Activated CD4-positive, alpha-beta T cell treated with anti-CD3 and anti-CD28 coated beads for 48 hours (primary cell): ENCODE measurements at regions not wholly inside any gene's neighbourhood (a gene's known extent, or its start where the extent isn't known, plus 50 kb on each side); places are given as distances from the start of the nearest gene placed in this dataset.

Experiments
- DNase-seq: peaks from one replicate; pipeline ENCODE4 v3.0.0-alpha.2; 2020

GRCh38 chr1:30325085-30325935, 398.1 kb downstream of the MATN1 start:
- DNase-seq: no peak

GRCh38 chr1:30324251-30325084, 398.9 kb downstream of the MATN1 start:
- no peak for DNase-seq

- DNase-seq: no peak
These were observed 399.5 kb downstream of the MATN1 start for GRCh38 chr1:30323841-30324240.

GRCh38 chr1:30323352-30323751, 400.0 kb downstream of the MATN1 start:
- DNase-seq: no peak

- DNase-seq: no peak
These were observed 400.5 kb downstream of the MATN1 start for GRCh38 chr1:30322859-30323257.

- no peak for DNase-seq
These were observed 401.2 kb downstream of the MATN1 start for GRCh38 chr1:30321996-30322858.

GRCh38 chr1:30321246-30321910, 402.0 kb downstream of the MATN1 start:
- no peak for DNase-seq

- DNase-seq: no peak
These were observed 402.8 kb downstream of the MATN1 start for GRCh38 chr1:30320581-30320890.

GRCh38 chr1:30319765-30320580, 403.4 kb downstream of the MATN1 start:
- DNase-seq: no peak

- DNase-seq: no peak
These were observed 404.3 kb downstream of the MATN1 start for GRCh38 chr1:30318864-30319718.

GRCh38 chr1:30318413-30318812, 405.0 kb downstream of the MATN1 start:
- no peak for DNase-seq

GRCh38 chr1:30317921-30318320, 405.5 kb downstream of the MATN1 start:
- no peak for DNase-seq

- DNase-seq: no peak
These were observed 407.3 kb downstream of the MATN1 start for GRCh38 chr1:30316056-30316455.

- DNase-seq: no peak
These were observed 408.0 kb downstream of the MATN1 start for GRCh38 chr1:30315185-30315960.

GRCh38 chr1:30314591-30314990, 408.8 kb downstream of the MATN1 start:
- no peak for DNase-seq

GRCh38 chr1:30313584-30313983, 409.8 kb downstream of the MATN1 start:
- DNase-seq: no peak

- no peak for DNase-seq
These were observed 410.2 kb downstream of the MATN1 start for GRCh38 chr1:30313176-30313575.

- DNase-seq: no peak
These were observed 411.2 kb downstream of the MATN1 start for GRCh38 chr1:30312226-30312625.

- DNase-seq: no peak
These were observed 411.6 kb downstream of the MATN1 start for GRCh38 chr1:30311749-30312148.
